Calu3 (cell line): ENCODE measurements at regions not wholly inside any gene's neighbourhood (a gene's known extent, or its start where the extent isn't known, plus 50 kb on each side); places are given as distances from the start of the nearest gene placed in this dataset.

ENCODE experiments used
- BruUV-seq: library from RNA; stranded (reverse); fragments of 400-500 nt; replicated peaks from 2 replicates; lab custom pipeline; 2021; lab: Mats Ljungman, UMichigan
- CTCF ChIA-PET: fragments of 300-600 bp; sonication (Branson Sonifier 250); formaldehyde crosslinking; loops from one replicate; lab custom pipeline; 2022; ENCODE audit warnings: antibody characterized with exemption; lab: Charles Lee
- DNase-seq: peaks from one replicate; pipeline ENCODE4 v3.0.0; 2022
- H3K27ac Mint-ChIP-seq: one replicate; pipeline ENCODE4 v1.8.0; 2022; ENCODE audit warnings: mixed read lengths; ENCODE audit not compliant: unreplicated experiment
- H3K27me3 Mint-ChIP-seq: one replicate; pipeline ENCODE4 v1.8.0; 2022; ENCODE audit warnings: mixed read lengths; ENCODE audit not compliant: unreplicated experiment
- H3K36me3 Mint-ChIP-seq: one replicate; pipeline ENCODE4 v1.8.0; 2022; ENCODE audit warnings: mild to moderate bottlenecking, moderate library complexity, mixed read lengths; ENCODE audit not compliant: insufficient read depth, unreplicated experiment
- H3K4me1 Mint-ChIP-seq: one replicate; pipeline ENCODE4 v1.8.0; 2022; ENCODE audit warnings: mild to moderate bottlenecking, low read depth, mixed read lengths; ENCODE audit not compliant: unreplicated experiment
- H3K4me3 Mint-ChIP-seq: one replicate; pipeline ENCODE4 v1.8.0; 2022; ENCODE audit warnings: mild to moderate bottlenecking, low read depth, moderate library complexity, mixed read lengths; ENCODE audit not compliant: unreplicated experiment
- H3K9me3 Mint-ChIP-seq: one replicate; pipeline ENCODE4 v1.8.0; 2022; ENCODE audit warnings: low read depth, mixed read lengths; ENCODE audit not compliant: unreplicated experiment
- CTCF ChIP-seq: fragments of 200-600 bp; IDR thresholded peaks from one replicate; pipeline ENCODE4 v1.8.0; 2022; ENCODE audit warnings: antibody characterized with exemption; ENCODE audit not compliant: unreplicated experiment
- intact Hi-C: fragments of 100-400 bp; cut with micrococcal nuclease; formaldehyde crosslinking; loops from one replicate; pipeline ENCODE4 v1.10.0; 2022; ENCODE audit not compliant: unreplicated experiment

GRCh38 chr21:35645991-35646390 is 414.3 kb downstream of the SETD4 start:
- no peak for DNase-seq
- CTCF ChIA-PET = no interaction called here
- Mint-ChIP-seq H3K27ac (no peak overlapping the region), H3K9me3 (peaks cover 3% of the 10 kb centered on the region), H3K4me3 (no peak overlapping the region), H3K36me3 (no peaks in the 10 kb centered on the region), H3K4me1 (peaks cover 15% of the 10 kb centered on the region), H3K27me3 (no peaks in the 10 kb centered on the region)
- intact Hi-C loops = no loop called here
- no peak for TF ChIP-seq CTCF
- no TSS peak for BruUV-seq

GRCh38 chr21:35644523-35644922 is 415.8 kb downstream of the SETD4 start:
- no TSS peak for BruUV-seq
- DNase-seq = no peak
- peaks cover 12% of the 10 kb centered on the region for H3K4me1 Mint-ChIP-seq
- CTCF ChIA-PET = no interaction called here
- peaks cover 3% of the 10 kb centered on the region for H3K9me3 Mint-ChIP-seq
- H3K4me3 Mint-ChIP-seq = no peak overlapping the region
- no peaks in the 10 kb centered on the region for H3K27me3 Mint-ChIP-seq
- no peaks in the 10 kb centered on the region for H3K36me3 Mint-ChIP-seq
- H3K27ac Mint-ChIP-seq = no peak overlapping the region
- no peak for TF ChIP-seq CTCF
- intact Hi-C loops = no loop called here

- peaks cover 3% of the 10 kb centered on the region for H3K9me3 Mint-ChIP-seq
- H3K27me3 Mint-ChIP-seq = no peaks in the 10 kb centered on the region
- no peaks in the 10 kb centered on the region for H3K36me3 Mint-ChIP-seq
- no peak for TF ChIP-seq CTCF
- DNase-seq = no peak
- intact Hi-C loops = no loop called here
- no peak overlapping the region for H3K4me3 Mint-ChIP-seq
- H3K4me1 Mint-ChIP-seq = no peaks in the 10 kb centered on the region
- no TSS peak for BruUV-seq
- no peak overlapping the region for H3K27ac Mint-ChIP-seq
- CTCF ChIA-PET = no interaction called here
Observed at GRCh38 chr21:35643176-35643575, 417.1 kb downstream of the SETD4 start.

- no peaks in the 10 kb centered on the region for H3K27me3 Mint-ChIP-seq
- intact Hi-C loops = no loop called here
- TF ChIP-seq CTCF = no peak
- DNase-seq = no peak
- no peak overlapping the region for H3K27ac Mint-ChIP-seq
- no peak overlapping the region for H3K4me3 Mint-ChIP-seq
- BruUV-seq = no TSS peak
- H3K9me3 Mint-ChIP-seq = peaks cover 3% of the 10 kb centered on the region
- H3K36me3 Mint-ChIP-seq = no peaks in the 10 kb centered on the region
- CTCF ChIA-PET = interaction anchor here (0.7 kb wide), 1 partner anchor 201 kb away, joined by 4 read pairs; no protein-coding TSS in a partner anchor
- H3K4me1 Mint-ChIP-seq = peaks cover 9% of the 10 kb centered on the region
Observed at GRCh38 chr21:35641271-35642016, 418.9 kb downstream of the SETD4 start.
